ENCODE measurements at regions not wholly inside any gene's neighbourhood (a gene's known extent, or its start where the extent isn't known, plus 50 kb on each side); places are given as distances from the start of the nearest gene placed in this dataset.

DNA sequence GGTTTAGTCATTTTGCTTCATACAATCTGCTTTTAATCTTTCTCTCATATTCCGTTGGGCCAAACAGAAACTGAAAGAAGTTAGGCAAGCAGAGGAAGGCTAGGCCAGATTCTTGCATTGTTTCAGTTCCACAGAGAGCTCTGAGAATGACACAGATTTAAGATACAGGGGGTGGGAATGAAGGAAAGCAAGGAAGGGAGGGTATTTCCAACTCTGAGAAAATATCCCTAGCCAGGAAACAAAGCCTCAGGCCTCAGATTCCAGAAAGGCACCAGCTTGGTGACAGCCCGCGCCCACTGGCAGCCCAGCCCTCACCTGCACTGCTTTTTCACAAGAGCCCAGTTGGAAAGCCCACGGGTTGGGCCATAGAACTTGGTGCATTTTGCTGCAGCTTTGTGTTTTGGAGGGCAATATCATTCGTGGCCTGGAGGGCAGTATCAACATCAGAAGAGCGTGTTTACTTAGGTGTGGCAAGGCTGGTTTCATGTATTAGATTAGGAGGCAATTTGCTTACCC is 63.5 kb downstream of the ENC1 start:
- Histone ChIP-seq H3K4me1 (ENCODE audit: control insufficient read depth in 2 of 3, insufficient read depth in 2 of 3, low read depth in 1 of 3, low read length in 3 of 3) (peaks cover 4 to 10% (median 4%) of the 10 kb centered on the region in 3 donors), H3K27me3 (ENCODE audit: control insufficient read depth, insufficient read depth, low read length) (no peaks in the 10 kb centered on the region), H3K9ac (ENCODE audit: low read length in 3 of 3) (no peak overlapping the region), H3K36me3 (ENCODE audit: control insufficient read depth in 2 of 3, insufficient read depth in 3 of 3, low read length in 3 of 3) (no peaks in the 10 kb centered on the region), H3K9me3 (ENCODE audit: control insufficient read depth in 2 of 3, insufficient read depth in 1 of 3, low read length in 3 of 3) (no peaks in the 10 kb centered on the region), H3K27ac (ENCODE audit: low read depth in 2 of 2, low read length in 2 of 2) (peak overlapping the region in 1 of 2 donors; percentile 21), H3K4me3 (ENCODE audit: low read length in 3 of 3) (peak overlapping the region in 2 of 3 donors; percentile 7 to 11)
- TF ChIP-seq, protein P1, sequence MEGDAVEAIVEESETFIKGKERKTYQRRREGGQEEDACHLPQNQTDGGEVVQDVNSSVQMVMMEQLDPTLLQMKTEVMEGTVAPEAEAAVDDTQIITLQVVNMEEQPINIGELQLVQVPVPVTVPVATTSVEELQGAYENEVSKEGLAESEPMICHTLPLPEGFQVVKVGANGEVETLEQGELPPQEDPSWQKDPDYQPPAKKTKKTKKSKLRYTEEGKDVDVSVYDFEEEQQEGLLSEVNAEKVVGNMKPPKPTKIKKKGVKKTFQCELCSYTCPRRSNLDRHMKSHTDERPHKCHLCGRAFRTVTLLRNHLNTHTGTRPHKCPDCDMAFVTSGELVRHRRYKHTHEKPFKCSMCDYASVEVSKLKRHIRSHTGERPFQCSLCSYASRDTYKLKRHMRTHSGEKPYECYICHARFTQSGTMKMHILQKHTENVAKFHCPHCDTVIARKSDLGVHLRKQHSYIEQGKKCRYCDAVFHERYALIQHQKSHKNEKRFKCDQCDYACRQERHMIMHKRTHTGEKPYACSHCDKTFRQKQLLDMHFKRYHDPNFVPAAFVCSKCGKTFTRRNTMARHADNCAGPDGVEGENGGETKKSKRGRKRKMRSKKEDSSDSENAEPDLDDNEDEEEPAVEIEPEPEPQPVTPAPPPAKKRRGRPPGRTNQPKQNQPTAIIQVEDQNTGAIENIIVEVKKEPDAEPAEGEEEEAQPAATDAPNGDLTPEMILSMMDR (IDR thresholded peaks at IDR 0.05; ENCODE audit: borderline replicate concordance, extremely low read depth, insufficient read depth): no peak
- FAIRE-seq (no peak), DNase-seq (peak in 2 of 5 donors; percentile 31 to 68)
- intact Hi-C loops (cut with DNase I): no loop called here

DNA sequence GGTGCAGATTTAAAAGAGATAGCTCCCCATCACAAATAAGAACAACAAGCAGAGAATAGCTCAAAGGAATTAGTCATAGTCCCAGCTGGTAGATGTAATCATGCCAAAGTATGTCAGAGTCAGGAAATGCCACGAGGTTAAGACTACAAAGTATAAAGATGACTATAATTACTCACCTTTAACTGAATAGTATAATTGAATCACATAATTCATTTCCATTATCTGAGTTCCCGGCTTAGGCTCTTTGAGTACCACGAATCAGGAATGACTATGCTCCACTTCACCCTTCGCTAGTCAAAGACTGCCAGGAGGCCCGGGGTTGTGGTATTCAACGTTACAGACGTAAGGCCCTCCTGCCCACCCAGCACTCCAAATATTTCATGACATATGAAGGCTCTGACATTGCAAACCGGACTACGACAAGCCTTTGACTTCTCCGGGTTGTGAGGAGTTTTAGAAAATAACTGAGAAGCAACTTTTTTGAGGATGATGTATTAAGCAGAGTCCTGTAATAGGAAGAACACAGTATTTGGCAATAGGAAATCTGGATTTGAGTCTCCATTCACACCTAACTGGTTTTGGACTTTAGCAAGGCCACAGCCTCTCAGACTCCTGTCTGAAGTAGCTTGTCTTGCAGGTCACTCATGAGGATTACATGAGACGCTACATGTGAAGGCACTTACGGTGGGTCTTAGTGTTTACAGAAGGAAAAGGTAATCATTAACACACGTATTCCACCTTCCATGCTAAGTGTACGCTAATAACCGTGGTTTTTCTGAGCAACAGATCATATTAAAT is 64.6 kb downstream of the ENC1 start:
- peak overlapping the region; percentile 14 to 41 for H3K27ac ChIP-seq (ENCODE audit: low read depth in 2 of 2, low read length in 2 of 2)
- intact Hi-C loops (cut with DNase I): no loop called here
- no peaks in the 10 kb centered on the region for H3K27me3 ChIP-seq (ENCODE audit: control insufficient read depth, insufficient read depth, low read length)
- no peaks in the 10 kb centered on the region for H3K9me3 ChIP-seq (ENCODE audit: control insufficient read depth in 2 of 3, insufficient read depth in 1 of 3, low read length in 3 of 3)
- H3K36me3 ChIP-seq (ENCODE audit: control insufficient read depth in 2 of 3, insufficient read depth in 3 of 3, low read length in 3 of 3): no peaks in the 10 kb centered on the region
- peaks cover 4 to 10% (median 4%) of the 10 kb centered on the region in 3 donors for H3K4me1 ChIP-seq (ENCODE audit: control insufficient read depth in 2 of 3, insufficient read depth in 2 of 3, low read depth in 1 of 3, low read length in 3 of 3)
- peak overlapping the region in 1 of 3 donors; percentile 4 for H3K4me3 ChIP-seq (ENCODE audit: low read length in 3 of 3)
- no peak overlapping the region for H3K9ac ChIP-seq (ENCODE audit: low read length in 3 of 3)
- peak in 3 of 5 donors; percentile 37 to 56 (median 53) for DNase-seq
- peak; percentile 39 for FAIRE-seq
- TF ChIP-seq, protein P1 (IDR thresholded peaks at IDR 0.05; ENCODE audit: borderline replicate concordance, extremely low read depth, insufficient read depth): no peak

DNA sequence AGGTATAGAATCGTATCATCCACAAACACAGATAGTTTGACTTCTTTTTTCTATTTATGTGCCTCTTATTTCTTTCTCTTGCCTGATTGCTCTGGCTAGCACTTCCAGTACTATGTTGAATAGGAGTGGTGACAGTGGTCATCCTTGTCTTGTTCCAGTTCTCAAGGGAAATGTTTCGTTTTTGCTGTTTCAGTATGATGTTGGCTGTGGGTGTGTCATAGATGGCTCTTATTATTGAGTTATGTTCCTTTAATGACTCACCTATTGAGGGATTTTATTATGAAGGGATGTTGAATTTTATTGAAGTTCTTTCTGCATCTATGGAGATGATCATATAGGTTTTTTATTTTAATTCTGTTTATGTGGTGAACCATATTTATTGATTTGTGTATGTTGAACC is 70.3 kb downstream of the ENC1 start:
- intact Hi-C loops (cut with DNase I): no loop called here
- Histone ChIP-seq H3K4me1 (ENCODE audit: control insufficient read depth in 2 of 3, insufficient read depth in 2 of 3, low read depth in 1 of 3, low read length in 3 of 3) (peaks cover 0 to 2% (median under 1%) of the 10 kb centered on the region in 3 donors), H3K27ac (ENCODE audit: low read depth in 2 of 2, low read length in 2 of 2) (no peak overlapping the region), H3K36me3 (ENCODE audit: control insufficient read depth in 2 of 3, insufficient read depth in 3 of 3, low read length in 3 of 3) (no peaks in the 10 kb centered on the region), H3K9me3 (ENCODE audit: control insufficient read depth in 2 of 3, insufficient read depth in 1 of 3, low read length in 3 of 3) (no peaks in the 10 kb centered on the region), H3K9ac (ENCODE audit: low read length in 3 of 3) (no peak overlapping the region), H3K4me3 (ENCODE audit: low read length in 3 of 3) (no peak overlapping the region), H3K27me3 (ENCODE audit: control insufficient read depth, insufficient read depth, low read length) (no peaks in the 10 kb centered on the region)
- FAIRE-seq: no peak
- TF ChIP-seq, protein P1 (IDR thresholded peaks at IDR 0.05; ENCODE audit: borderline replicate concordance, extremely low read depth, insufficient read depth): no peak
- no peak for DNase-seq

All from kidney (tissue), 13 donors.